ENCODE measurements at regions not wholly inside any gene's neighbourhood (a gene's known extent, or its start where the extent isn't known, plus 50 kb on each side); places are given as distances from the start of the nearest gene placed in this dataset.

DNA sequence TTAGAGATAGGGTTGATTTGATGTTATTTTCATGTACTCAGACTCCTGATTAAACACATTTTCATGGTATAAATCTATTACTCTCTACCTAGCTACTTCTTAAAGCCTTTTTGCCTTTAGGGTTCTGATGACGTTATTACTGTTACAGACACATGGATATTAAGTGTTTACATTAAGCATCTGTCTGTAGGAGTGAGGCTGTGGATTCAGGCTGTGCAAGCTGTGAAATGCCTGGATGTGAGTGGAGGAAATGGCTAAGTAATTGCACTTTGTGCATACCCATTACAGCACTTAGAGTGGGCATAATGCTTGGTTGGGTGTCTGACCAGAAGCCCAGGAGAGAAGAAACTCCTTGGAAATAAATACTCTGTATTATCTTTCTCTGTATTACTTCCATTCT is 186.8 kb downstream of the SNX18 start:
- no peak for TF ChIP-seq POLR2A (IDR thresholded peaks at IDR 0.05)
- TF ChIP-seq, protein P1, sequence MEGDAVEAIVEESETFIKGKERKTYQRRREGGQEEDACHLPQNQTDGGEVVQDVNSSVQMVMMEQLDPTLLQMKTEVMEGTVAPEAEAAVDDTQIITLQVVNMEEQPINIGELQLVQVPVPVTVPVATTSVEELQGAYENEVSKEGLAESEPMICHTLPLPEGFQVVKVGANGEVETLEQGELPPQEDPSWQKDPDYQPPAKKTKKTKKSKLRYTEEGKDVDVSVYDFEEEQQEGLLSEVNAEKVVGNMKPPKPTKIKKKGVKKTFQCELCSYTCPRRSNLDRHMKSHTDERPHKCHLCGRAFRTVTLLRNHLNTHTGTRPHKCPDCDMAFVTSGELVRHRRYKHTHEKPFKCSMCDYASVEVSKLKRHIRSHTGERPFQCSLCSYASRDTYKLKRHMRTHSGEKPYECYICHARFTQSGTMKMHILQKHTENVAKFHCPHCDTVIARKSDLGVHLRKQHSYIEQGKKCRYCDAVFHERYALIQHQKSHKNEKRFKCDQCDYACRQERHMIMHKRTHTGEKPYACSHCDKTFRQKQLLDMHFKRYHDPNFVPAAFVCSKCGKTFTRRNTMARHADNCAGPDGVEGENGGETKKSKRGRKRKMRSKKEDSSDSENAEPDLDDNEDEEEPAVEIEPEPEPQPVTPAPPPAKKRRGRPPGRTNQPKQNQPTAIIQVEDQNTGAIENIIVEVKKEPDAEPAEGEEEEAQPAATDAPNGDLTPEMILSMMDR (IDR thresholded peaks at IDR 0.05) = no peak
